DMS 273 (cell line): ENCODE measurements at regions not wholly inside any gene's neighbourhood (a gene's known extent, or its start where the extent isn't known, plus 50 kb on each side); places are given as distances from the start of the nearest gene placed in this dataset.

Experiments used
- DNase-seq: peaks from one replicate; lab custom pipeline; 2025; ENCODE audit not compliant: unreplicated experiment; lab: John Stamatoyannopoulos, UW

- DNase-seq, result no peak
Measured at GRCh38 chr20:51162015-51162414, 139.1 kb upstream of the KCNG1 start.

DNA sequence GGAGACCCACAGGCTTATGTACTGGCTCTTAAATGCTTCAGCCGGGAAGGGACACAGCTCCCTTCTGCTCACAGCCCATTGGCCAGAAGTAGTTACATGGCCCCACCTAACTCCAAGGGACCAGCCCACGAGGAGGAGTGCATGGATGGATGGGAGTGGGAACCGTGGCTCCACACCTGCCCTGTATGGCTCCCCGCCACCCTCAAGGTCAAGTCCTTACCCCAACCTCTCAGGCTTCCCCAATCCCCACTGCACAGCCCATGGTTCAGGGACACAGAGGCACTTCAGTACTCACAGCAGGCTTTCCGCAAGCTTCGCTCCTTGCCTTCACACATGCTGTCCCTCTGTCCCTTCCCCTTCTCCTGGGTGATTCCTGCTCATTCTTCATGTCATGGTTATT, 137.9 kb upstream of the KCNG1 start:
- no peak for DNase-seq

- no peak for DNase-seq
Measured at GRCh38 chr20:51159981-51160380, 137.1 kb upstream of the KCNG1 start.

DNA sequence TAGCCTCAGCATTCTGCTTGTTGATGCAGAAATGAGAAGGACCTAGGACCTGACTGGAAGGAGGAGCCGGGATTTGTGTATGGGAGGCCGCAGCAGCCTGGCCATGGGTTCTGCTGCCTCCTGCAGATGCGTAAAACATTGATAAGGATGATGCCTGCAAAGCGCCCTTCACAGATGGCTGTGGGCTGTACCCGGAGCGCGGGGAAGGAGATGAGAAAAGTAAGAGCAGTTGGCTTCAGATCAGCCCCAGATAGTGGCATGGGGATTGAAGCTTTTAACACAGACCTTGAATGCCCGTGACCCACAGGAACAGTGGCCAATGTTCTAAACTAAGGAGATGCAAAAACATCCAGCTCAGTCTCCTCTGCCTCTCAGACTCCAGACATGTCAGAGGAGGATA, 136.4 kb upstream of the KCNG1 start:
- peak; percentile 80 for DNase-seq

DNA sequence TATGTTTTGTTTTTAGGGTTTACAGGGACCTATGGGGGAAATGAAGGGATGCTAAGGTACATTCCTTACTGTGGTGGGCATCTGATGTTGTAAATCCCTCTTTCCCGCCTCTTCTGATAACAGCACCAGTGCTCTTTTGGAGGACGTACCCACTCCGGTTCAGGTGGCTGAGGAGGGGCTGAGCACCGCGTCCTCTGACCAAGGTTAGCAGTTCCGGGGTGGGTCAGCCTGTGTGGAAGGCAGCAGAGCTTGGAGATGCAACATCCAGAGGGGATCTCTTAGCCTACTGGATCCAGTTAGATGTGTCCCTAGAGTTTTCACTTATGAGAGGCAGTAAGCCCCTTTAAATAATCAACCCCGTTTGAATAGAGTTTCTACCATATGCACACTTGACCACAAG, 135.3 kb upstream of the KCNG1 start:
- DNase-seq, result no peak

GRCh38 chr20:51156041-51156982, 133.4 kb upstream of the KCNG1 start:
- peak; percentile 86 for DNase-seq

- DNase-seq, result peak; percentile 91
Measured at GRCh38 chr20:51154708-51155690, 132.1 kb upstream of the KCNG1 start.

GRCh38 chr20:51153867-51154707, 131.2 kb upstream of the KCNG1 start:
- DNase-seq, result peak; percentile 92

GRCh38 chr20:51148941-51149340, 126.0 kb upstream of the KCNG1 start:
- peak; percentile 70 for DNase-seq

DNA sequence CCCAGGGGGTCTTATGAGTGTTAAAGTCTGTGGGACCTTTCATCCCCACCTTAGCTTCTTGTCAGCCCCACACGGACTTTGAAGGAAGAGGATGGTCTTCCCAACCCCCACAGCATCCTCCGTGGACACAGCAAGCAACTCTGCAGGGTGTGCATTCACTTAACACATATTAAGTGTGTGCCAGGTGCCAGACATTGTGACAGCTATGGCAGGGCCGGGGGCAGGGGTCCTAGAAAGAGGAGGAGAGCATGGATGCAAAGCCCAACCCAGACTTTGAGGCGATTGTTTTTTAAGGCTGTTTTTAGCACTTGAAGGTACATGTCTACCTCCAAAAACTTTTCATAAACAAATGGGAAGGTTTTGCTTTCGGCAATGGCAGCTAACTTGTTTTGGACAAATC, 121.6 kb upstream of the KCNG1 start:
- no peak for DNase-seq

DNA sequence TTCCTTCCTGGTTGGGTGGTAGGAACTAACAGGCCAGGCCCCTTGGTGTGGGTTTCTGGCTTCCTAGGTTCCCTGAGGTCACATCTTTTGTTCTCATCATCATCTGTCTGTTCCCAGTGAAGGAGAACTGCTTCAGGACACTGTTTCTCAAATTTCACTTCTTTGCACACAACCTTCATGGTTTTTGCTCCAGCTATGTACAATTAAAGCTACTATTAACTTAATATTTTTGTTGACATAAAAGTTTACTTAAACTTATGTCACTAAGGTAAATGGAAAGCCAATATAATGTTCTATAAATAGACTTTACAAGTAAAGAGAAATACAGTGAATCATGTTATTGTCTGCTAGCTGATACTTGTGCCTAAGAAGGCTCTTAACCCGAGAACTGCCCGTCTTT, 120.7 kb upstream of the KCNG1 start:
- no peak for DNase-seq

DNA sequence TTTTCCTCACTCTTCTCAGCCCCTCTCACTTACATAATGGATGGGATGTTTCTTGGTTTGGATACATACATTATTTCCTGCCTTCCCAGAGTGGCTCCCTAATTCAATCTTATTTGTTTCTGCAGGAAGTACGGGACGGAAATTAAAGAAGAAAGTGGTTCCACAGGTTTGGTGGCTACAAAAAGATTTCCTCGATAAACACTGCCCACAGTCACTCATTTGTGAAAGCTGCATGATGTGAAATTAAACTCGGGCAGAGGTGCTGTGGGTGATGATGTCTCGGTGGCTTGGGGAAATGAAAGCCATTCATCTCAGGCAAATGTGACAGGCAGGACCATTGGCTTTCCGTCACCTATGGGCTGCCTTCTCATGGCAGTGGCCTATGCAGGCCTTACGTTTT, 119.5 kb upstream of the KCNG1 start:
- DNase-seq, result no peak

GRCh38 chr20:51140671-51141070, 117.8 kb upstream of the KCNG1 start:
- DNase-seq, result no peak

DNA sequence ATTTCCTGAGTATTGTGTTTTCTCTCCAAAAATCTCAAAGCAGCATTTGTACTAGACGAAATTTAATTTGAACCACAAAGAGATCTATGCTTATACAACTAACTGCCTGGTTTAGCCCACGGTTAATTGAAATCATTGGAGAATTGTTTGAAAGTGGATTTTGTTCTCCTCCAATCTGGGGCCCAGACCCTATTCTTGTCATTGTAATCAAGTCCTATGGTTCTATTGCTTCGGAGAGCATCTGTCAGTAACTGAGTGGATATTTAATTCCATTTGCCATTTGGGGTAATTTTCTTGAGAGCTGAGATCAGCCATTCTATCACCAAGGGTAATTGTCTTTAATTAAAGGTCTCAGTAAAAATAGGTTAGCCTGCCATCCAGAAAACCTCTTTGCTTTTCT, 117.0 kb upstream of the KCNG1 start:
- no peak for DNase-seq

GRCh38 chr20:51138576-51138975, 115.7 kb upstream of the KCNG1 start:
- no peak for DNase-seq

- DNase-seq, result no peak
Measured at GRCh38 chr20:51137461-51137860, 114.6 kb upstream of the KCNG1 start.

DNA sequence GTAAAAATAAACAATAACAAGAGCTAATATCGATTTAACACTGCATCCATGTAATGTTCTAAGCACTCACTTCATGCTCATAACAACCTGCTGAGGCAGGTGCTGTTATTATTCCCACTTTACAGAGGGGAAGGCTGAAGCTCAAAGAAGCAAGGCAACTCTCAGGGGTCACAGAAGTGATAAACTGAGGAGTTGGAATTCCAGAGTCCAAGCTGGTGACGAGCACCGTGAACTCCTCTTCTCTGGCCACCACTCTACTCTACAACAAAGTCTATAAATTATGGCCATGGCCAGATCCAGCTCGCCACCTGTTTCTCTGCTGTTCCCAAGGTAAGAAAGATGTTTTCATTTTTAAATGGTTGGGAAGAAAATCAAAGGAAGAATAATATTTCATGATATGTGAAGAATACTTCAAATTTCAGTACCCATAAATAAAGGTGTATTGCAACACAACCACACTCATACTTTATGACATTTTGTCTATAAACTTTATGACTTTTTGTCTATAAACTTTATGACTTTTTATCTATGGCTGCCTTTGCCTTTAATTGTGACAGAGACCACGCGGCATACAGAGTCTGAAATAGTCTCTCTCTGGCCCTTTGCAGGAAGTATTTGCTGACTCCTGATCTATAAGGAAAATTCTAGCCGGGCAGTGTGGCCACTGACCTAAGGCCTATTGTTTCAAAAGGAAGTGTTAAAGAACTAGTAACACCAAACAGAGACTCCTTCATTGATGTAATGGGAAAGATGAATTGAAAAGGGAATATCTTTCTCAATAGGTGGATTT, 113.2 kb upstream of the KCNG1 start:
- DNase-seq, result no peak

GRCh38 chr20:51134405-51134804, 111.5 kb upstream of the KCNG1 start:
- DNase-seq, result no peak

- peak; percentile 56 for DNase-seq
Measured at GRCh38 chr20:51132279-51132678, 109.4 kb upstream of the KCNG1 start.

DNA sequence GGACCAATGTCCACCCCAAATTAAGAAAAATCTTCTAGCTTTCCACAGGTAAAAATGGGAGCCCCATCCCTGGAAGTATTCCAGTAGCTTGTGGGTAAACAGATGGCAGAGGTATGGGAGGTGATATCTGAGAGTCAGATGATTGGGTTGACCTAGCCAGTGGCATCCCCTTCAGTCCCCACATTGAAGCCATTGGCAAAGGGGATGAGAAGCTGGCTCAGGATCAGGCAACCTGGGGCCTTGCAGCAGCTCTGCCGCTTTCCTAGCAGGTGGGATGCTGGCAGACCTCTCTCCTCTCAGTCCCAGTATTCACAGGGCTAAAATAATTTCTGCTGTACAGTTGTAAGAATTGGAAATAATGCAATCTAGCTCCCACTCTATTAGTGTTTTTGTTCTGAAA, 108.9 kb upstream of the KCNG1 start:
- peak; percentile 26 for DNase-seq
